ENCODE measurements at regions not wholly inside any gene's neighbourhood (a gene's known extent, or its start where the extent isn't known, plus 50 kb on each side); places are given as distances from the start of the nearest gene placed in this dataset.

- peaks cover 0 to 2% of the 10 kb centered on the region in 2 experiments for H3K27me3 ChIP-seq (ENCODE audit: control insufficient read depth in 1 of 2, insufficient read depth in 2 of 2, low read length in 2 of 2)
- no peak overlapping the region for H3K4me3 Mint-ChIP-seq
- H3K4me3 ChIP-seq (ENCODE audit: low read length) = no peak overlapping the region
- no peaks in the 10 kb centered on the region for H3K36me3 ChIP-seq (ENCODE audit: insufficient read depth, low read length)
- TF ChIP-seq CTCF (IDR thresholded peaks at IDR 0.05) = no peak
- ChIA-PET POLR2A (no interaction called here), CTCF (no interaction called here)
- no peaks in the 10 kb centered on the region for H3K9me3 Mint-ChIP-seq
- no peak for ATAC-seq (ENCODE audit: poor library complexity)
- intact Hi-C loops (cut with DNase I, micrococcal nuclease) = no loop called here
- no peak overlapping the region for H3K27ac Mint-ChIP-seq
- H3K36me3 Mint-ChIP-seq (ENCODE audit: low read depth) = no peaks in the 10 kb centered on the region
- H3K27me3 Mint-ChIP-seq = peaks cover 5% of the 10 kb centered on the region
- H3K4me1 ChIP-seq (ENCODE audit: insufficient read depth, low read length) = no peaks in the 10 kb centered on the region
- H3K27ac ChIP-seq (ENCODE audit: low read depth in 1 of 2, low read length in 2 of 2) = no peak overlapping the region
- no peaks in the 10 kb centered on the region for H3K9me3 ChIP-seq (ENCODE audit: control insufficient read depth in 1 of 2, insufficient read depth in 1 of 2, low read length in 2 of 2)
- DNase-seq = no peak
- no peaks in the 10 kb centered on the region for H3K4me1 Mint-ChIP-seq (ENCODE audit: low read depth)
Observed at GRCh38 chr5:155959082-155959481, 367.9 kb upstream of the SGCD start.

GRCh38 chr5:155960177-155960576 is 366.8 kb upstream of the SGCD start:
- no peak overlapping the region for H3K4me3 Mint-ChIP-seq
- Histone ChIP-seq H3K9me3 (ENCODE audit: control insufficient read depth in 1 of 2, insufficient read depth in 1 of 2, low read length in 2 of 2) (no peaks in the 10 kb centered on the region), H3K4me3 (ENCODE audit: low read length) (no peak overlapping the region), H3K4me1 (ENCODE audit: insufficient read depth, low read length) (no peaks in the 10 kb centered on the region), H3K27ac (ENCODE audit: low read depth in 1 of 2, low read length in 2 of 2) (no peak overlapping the region), H3K27me3 (ENCODE audit: control insufficient read depth in 1 of 2, insufficient read depth in 2 of 2, low read length in 2 of 2) (no peaks in the 10 kb centered on the region), H3K36me3 (ENCODE audit: insufficient read depth, low read length) (no peaks in the 10 kb centered on the region)
- DNase-seq (no peak), ATAC-seq (ENCODE audit: poor library complexity) (no peak)
- intact Hi-C loops (cut with DNase I, micrococcal nuclease) = no loop called here
- no peaks in the 10 kb centered on the region for H3K9me3 Mint-ChIP-seq
- H3K36me3 Mint-ChIP-seq (ENCODE audit: low read depth) = no peaks in the 10 kb centered on the region
- H3K27me3 Mint-ChIP-seq = peaks cover 5% of the 10 kb centered on the region
- ChIA-PET POLR2A (no interaction called here), CTCF (no interaction called here)
- H3K4me1 Mint-ChIP-seq (ENCODE audit: low read depth) = no peaks in the 10 kb centered on the region
- TF ChIP-seq CTCF (IDR thresholded peaks at IDR 0.05) = no peak
- H3K27ac Mint-ChIP-seq = no peak overlapping the region

GRCh38 chr5:155969537-155969936 is 357.4 kb upstream of the SGCD start:
- no peak for ATAC-seq (ENCODE audit: poor library complexity)
- no peak overlapping the region for H3K27ac ChIP-seq (ENCODE audit: low read depth in 1 of 2, low read length in 2 of 2)
- Mint-ChIP-seq H3K4me1 (ENCODE audit: low read depth) (no peaks in the 10 kb centered on the region), H3K27ac (no peak overlapping the region), H3K27me3 (no peaks in the 10 kb centered on the region), H3K36me3 (ENCODE audit: low read depth) (no peaks in the 10 kb centered on the region), H3K4me3 (no peak overlapping the region), H3K9me3 (peaks cover 2% of the 10 kb centered on the region)
- CTCF ChIA-PET = no interaction called here
- H3K36me3 ChIP-seq (ENCODE audit: insufficient read depth, low read length) = no peaks in the 10 kb centered on the region
- POLR2A ChIA-PET = no interaction called here
- H3K4me3 ChIP-seq (ENCODE audit: low read length) = no peak overlapping the region
- DNase-seq = no peak
- intact Hi-C loops (cut with DNase I, micrococcal nuclease) = no loop called here
- H3K27me3 ChIP-seq (ENCODE audit: control insufficient read depth in 1 of 2, insufficient read depth in 2 of 2, low read length in 2 of 2) = no peaks in the 10 kb centered on the region
- no peak for TF ChIP-seq CTCF (IDR thresholded peaks at IDR 0.05)
- H3K9me3 ChIP-seq (ENCODE audit: control insufficient read depth in 1 of 2, insufficient read depth in 1 of 2, low read length in 2 of 2) = no peaks in the 10 kb centered on the region
- no peaks in the 10 kb centered on the region for H3K4me1 ChIP-seq (ENCODE audit: insufficient read depth, low read length)
